ENCODE measurements at regions not wholly inside any gene's neighbourhood (a gene's known extent, or its start where the extent isn't known, plus 50 kb on each side); places are given as distances from the start of the nearest gene placed in this dataset.

DNA sequence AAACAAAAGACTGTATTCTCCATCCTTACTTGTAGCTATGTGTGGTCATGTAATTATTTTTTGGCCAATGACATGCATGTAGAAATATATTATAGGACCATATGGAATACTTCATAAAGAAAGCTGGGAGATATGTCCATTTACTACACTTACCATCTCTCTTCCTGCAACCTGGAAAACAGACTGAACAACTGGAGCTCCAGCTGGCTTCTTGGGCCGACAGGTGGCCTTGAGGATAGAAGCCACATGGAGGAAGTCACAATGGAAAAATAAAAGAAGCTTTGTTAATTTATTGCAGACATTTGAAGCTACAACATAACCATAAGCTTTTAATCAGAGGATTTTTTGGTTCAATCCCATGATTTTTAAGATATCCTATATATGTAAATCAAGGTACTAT is 167.9 kb upstream of the CBLB start:
- Histone ChIP-seq H3K36me3 (ENCODE audit: control insufficient read depth, insufficient read depth, low read length) (no peaks in the 10 kb centered on the region), H3K27ac (ENCODE audit: low read length) (no peak overlapping the region), H3K4me3 (ENCODE audit: low read length) (no peak overlapping the region), H3K9me3 (ENCODE audit: control insufficient read depth, low read depth, low read length) (no peaks in the 10 kb centered on the region), H3K4me1 (ENCODE audit: control insufficient read depth, insufficient read depth, low read length) (no peaks in the 10 kb centered on the region), H3K27me3 (ENCODE audit: control insufficient read depth, insufficient read depth, low read length) (no peaks in the 10 kb centered on the region)
- whole genome bisulfite sequencing (ENCODE audit: insufficient coverage, low lambda C conversion rate): no CpG with 5 or more reads among the region's 1 CpG
- no peak for DNase-seq

DNA sequence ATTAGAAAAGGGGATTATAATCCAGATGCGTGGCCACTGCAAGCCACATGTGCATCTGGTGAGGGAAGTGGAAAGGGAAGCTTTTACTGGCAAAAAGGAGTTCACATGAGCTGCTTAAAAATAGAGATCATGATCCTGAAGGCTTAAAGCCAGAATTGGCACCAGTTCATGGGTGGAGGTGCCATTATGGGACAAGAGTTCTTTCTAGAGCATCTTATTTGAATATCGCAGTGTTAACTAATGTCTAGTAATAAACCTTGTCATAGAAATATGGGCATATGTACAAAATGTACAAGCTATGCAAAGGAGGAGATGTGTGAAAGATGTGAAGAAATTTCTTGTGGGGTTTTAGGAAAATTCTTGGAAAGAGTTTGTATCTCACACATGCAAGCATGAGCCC is 178.4 kb upstream of the CBLB start:
- no CpG with 5 or more reads among the region's 2 CpGs for WGBS (ENCODE audit: insufficient coverage, low lambda C conversion rate)
- H3K27me3 ChIP-seq (ENCODE audit: control insufficient read depth, insufficient read depth, low read length): no peaks in the 10 kb centered on the region
- DNase-seq: no peak
- H3K36me3 ChIP-seq (ENCODE audit: control insufficient read depth, insufficient read depth, low read length): no peaks in the 10 kb centered on the region
- no peaks in the 10 kb centered on the region for H3K9me3 ChIP-seq (ENCODE audit: control insufficient read depth, low read depth, low read length)
- no peak overlapping the region for H3K27ac ChIP-seq (ENCODE audit: low read length)
- H3K4me3 ChIP-seq (ENCODE audit: low read length): no peak overlapping the region
- no peaks in the 10 kb centered on the region for H3K4me1 ChIP-seq (ENCODE audit: control insufficient read depth, insufficient read depth, low read length)

DNA sequence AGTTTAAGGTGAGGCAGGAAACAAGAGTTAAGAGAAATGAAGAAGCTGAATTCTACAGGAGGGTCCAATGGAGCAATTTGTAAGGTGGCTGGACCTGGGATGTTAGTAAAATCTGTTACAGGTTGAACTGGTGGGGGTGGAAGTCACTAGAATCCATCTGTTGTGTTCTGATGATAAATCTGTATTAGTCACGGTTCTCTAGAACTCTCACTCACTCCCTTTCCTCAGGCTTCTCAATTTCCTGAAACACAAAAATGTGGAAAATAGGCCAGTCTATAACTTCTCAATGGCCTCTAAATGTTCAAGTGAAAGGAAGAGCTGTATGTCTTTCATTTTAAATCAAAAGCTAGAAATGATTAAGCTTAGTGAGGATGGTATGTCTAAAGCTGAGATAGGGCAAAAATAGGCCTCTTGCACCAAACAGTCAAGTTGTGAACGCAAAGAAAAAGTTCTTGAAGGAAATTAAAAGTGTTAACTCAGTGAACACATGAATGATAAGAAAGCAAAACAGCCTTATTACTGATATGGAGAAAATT is 180.2 kb upstream of the CBLB start:
- H3K4me1 ChIP-seq (ENCODE audit: control insufficient read depth, insufficient read depth, low read length): no peaks in the 10 kb centered on the region
- no peak overlapping the region for H3K4me3 ChIP-seq (ENCODE audit: low read length)
- no peaks in the 10 kb centered on the region for H3K9me3 ChIP-seq (ENCODE audit: control insufficient read depth, low read depth, low read length)
- no peaks in the 10 kb centered on the region for H3K36me3 ChIP-seq (ENCODE audit: control insufficient read depth, insufficient read depth, low read length)
- 63% methylated on average over 1 of the region's 2 CpGs for WGBS (ENCODE audit: insufficient coverage, low lambda C conversion rate)
- H3K27me3 ChIP-seq (ENCODE audit: control insufficient read depth, insufficient read depth, low read length): no peaks in the 10 kb centered on the region
- no peak overlapping the region for H3K27ac ChIP-seq (ENCODE audit: low read length)
- no peak for DNase-seq

DNA sequence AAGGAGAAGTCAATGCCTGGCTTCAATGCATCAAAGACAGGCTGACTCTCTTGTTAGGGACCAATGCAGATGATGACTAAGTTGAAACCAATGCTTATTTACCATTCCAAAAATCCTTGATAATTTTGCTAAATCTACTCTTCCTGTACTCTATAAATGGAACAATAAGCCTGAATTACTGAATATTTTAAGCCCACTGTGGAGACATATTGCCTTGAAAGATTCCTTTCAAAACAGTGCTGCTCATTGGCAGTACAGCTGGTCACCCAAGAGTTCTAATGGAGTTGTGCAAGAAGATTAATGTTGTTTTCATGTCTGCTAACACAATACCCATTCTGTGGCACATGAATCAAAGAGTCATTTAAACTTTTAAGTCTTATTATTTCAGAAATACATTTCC is 181.0 kb upstream of the CBLB start:
- no peak overlapping the region for H3K27ac ChIP-seq (ENCODE audit: low read length)
- no peak for DNase-seq
- H3K4me3 ChIP-seq (ENCODE audit: low read length): no peak overlapping the region
- H3K36me3 ChIP-seq (ENCODE audit: control insufficient read depth, insufficient read depth, low read length): no peaks in the 10 kb centered on the region
- H3K9me3 ChIP-seq (ENCODE audit: control insufficient read depth, low read depth, low read length): no peaks in the 10 kb centered on the region
- no peaks in the 10 kb centered on the region for H3K27me3 ChIP-seq (ENCODE audit: control insufficient read depth, insufficient read depth, low read length)
- no peaks in the 10 kb centered on the region for H3K4me1 ChIP-seq (ENCODE audit: control insufficient read depth, insufficient read depth, low read length)

DNA sequence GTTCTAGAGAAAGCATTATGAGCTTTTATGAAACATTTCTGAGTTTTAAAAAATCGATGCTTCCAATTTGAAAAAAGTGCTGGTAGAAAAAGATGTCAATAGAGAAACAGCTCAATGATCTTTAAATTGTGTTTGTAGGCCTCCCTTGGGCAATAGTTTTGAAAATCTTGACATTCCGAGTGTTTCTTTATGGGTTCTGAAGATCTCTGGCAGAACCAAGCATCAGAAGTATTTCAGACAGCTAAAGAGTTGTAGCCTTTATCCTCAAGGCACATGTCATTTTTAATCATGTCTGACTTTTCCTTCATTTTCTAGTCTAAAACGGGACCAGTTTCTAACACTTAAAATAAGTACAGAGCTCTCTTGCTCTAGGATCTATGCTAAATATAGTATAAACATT is 188.1 kb upstream of the CBLB start:
- WGBS (ENCODE audit: insufficient coverage, low lambda C conversion rate): 100% methylated on average over 2 of the region's 3 CpGs
- Histone ChIP-seq H3K27me3 (ENCODE audit: control insufficient read depth, insufficient read depth, low read length) (no peaks in the 10 kb centered on the region), H3K27ac (ENCODE audit: low read length) (no peak overlapping the region), H3K9me3 (ENCODE audit: control insufficient read depth, low read depth, low read length) (no peaks in the 10 kb centered on the region), H3K4me1 (ENCODE audit: control insufficient read depth, insufficient read depth, low read length) (no peaks in the 10 kb centered on the region), H3K4me3 (ENCODE audit: low read length) (no peak overlapping the region), H3K36me3 (ENCODE audit: control insufficient read depth, insufficient read depth, low read length) (no peaks in the 10 kb centered on the region)
- no peak for DNase-seq

DNA sequence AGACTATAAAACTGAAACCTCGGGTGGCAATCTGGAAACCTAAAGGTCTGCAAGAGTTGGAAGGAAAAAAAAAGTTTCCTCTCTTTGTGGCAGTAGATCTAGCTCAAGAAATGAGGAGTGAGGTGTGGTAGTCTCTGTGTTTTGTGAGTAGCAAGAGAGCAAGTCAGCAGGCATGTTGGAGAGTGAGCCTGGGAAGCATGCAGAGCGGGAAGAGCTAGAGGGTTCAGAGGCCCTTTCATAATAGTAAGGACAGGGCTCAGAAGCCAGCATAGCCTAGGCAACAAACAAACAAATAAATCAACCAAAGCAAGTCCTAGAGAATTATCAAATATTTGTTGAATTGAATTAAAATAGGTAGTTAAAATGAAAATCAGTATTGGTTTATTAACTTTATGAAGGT is 189.7 kb upstream of the CBLB start:
- Histone ChIP-seq H3K27me3 (ENCODE audit: control insufficient read depth, insufficient read depth, low read length) (no peaks in the 10 kb centered on the region), H3K4me3 (ENCODE audit: low read length) (no peak overlapping the region), H3K4me1 (ENCODE audit: control insufficient read depth, insufficient read depth, low read length) (no peaks in the 10 kb centered on the region), H3K36me3 (ENCODE audit: control insufficient read depth, insufficient read depth, low read length) (no peaks in the 10 kb centered on the region), H3K9me3 (ENCODE audit: control insufficient read depth, low read depth, low read length) (no peaks in the 10 kb centered on the region), H3K27ac (ENCODE audit: low read length) (no peak overlapping the region)
- WGBS (ENCODE audit: insufficient coverage, low lambda C conversion rate): no CpG with 5 or more reads among the region's 2 CpGs
- DNase-seq: no peak

DNA sequence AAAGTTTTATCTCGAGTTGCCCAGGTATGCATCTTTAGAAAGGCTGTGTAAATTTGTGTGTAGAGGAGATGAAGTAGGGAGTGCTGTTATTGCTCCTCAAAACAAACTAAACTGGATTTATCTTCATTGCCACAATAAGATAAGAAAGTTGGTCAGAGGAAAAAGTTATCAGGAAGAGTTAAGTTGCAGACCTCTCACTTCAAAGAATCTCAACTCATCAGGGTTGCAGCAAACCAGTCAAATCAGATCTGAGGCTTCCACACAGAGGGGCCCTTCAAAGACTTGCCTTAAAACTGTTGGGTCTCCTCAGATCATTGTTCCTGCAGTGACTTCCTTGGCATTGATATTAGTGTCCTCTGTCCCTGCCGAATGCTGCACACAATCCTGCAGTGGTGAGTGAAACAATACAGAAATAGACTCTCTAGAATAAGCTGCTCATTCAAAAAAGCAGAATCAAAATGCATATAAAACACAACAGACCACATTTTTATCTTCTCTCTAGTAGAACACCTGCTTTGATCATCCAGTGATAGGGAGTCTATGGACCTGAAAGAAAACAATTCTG is 191.2 kb upstream of the CBLB start:
- H3K4me3 ChIP-seq (ENCODE audit: low read length): no peak overlapping the region
- no peak for DNase-seq
- no peaks in the 10 kb centered on the region for H3K27me3 ChIP-seq (ENCODE audit: control insufficient read depth, insufficient read depth, low read length)
- no peak overlapping the region for H3K27ac ChIP-seq (ENCODE audit: low read length)
- H3K36me3 ChIP-seq (ENCODE audit: control insufficient read depth, insufficient read depth, low read length): no peaks in the 10 kb centered on the region
- no peaks in the 10 kb centered on the region for H3K4me1 ChIP-seq (ENCODE audit: control insufficient read depth, insufficient read depth, low read length)
- peaks cover 3% of the 10 kb centered on the region for H3K9me3 ChIP-seq (ENCODE audit: control insufficient read depth, low read depth, low read length)
- WGBS (ENCODE audit: insufficient coverage, low lambda C conversion rate): 25% methylated on average over 1 of the region's 2 CpGs

DNA sequence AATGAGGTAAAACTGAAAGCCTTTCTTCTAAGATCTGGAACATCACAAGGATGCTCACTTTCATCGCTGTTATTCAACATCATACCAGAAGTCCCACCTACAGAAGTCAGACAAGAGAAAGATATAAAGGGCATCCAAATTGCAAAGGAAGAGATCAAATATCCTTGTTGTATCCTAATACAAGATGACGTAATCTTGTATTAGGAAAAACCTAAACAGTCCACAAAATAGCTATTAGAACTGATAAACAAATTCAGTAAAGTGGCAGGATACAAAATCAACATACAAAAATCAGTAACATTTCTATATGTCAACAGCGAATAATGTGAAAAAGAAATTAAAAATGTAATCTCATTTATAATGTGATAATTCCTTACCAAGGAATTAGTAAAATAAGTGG is 195.1 kb upstream of the CBLB start:
- Histone ChIP-seq H3K27ac (ENCODE audit: low read length) (no peak overlapping the region), H3K4me3 (ENCODE audit: low read length) (no peak overlapping the region), H3K27me3 (ENCODE audit: control insufficient read depth, insufficient read depth, low read length) (no peaks in the 10 kb centered on the region), H3K9me3 (ENCODE audit: control insufficient read depth, low read depth, low read length) (peaks cover 3% of the 10 kb centered on the region), H3K36me3 (ENCODE audit: control insufficient read depth, insufficient read depth, low read length) (no peaks in the 10 kb centered on the region), H3K4me1 (ENCODE audit: control insufficient read depth, insufficient read depth, low read length) (no peaks in the 10 kb centered on the region)
- no peak for DNase-seq
- 87% methylated on average over 2 of the region's 3 CpGs for WGBS (ENCODE audit: insufficient coverage, low lambda C conversion rate)

DNA sequence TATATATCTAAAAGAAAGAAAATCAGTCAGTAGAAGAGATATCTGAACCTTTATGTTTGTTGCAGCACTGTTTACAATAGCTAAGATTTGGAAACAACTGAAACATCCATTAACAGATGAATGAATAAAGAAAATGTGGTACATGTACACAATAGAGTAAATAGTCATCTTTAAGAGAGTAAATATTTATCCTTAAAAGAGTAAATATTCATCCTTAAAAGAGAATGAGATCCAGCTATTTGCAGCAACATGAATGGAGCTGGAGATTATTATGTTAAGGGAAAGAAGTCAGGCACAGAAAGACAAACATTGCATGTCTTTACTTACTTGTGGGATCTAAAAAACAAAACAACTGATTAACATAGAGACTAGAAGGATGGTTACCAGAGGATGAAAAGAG is 197.0 kb upstream of the CBLB start:
- Histone ChIP-seq H3K9me3 (ENCODE audit: control insufficient read depth, low read depth, low read length) (peaks cover 3% of the 10 kb centered on the region), H3K4me1 (ENCODE audit: control insufficient read depth, insufficient read depth, low read length) (no peaks in the 10 kb centered on the region), H3K4me3 (ENCODE audit: low read length) (no peak overlapping the region), H3K27ac (ENCODE audit: low read length) (no peak overlapping the region), H3K36me3 (ENCODE audit: control insufficient read depth, insufficient read depth, low read length) (no peaks in the 10 kb centered on the region), H3K27me3 (ENCODE audit: control insufficient read depth, insufficient read depth, low read length) (no peaks in the 10 kb centered on the region)
- no peak for DNase-seq

DNA sequence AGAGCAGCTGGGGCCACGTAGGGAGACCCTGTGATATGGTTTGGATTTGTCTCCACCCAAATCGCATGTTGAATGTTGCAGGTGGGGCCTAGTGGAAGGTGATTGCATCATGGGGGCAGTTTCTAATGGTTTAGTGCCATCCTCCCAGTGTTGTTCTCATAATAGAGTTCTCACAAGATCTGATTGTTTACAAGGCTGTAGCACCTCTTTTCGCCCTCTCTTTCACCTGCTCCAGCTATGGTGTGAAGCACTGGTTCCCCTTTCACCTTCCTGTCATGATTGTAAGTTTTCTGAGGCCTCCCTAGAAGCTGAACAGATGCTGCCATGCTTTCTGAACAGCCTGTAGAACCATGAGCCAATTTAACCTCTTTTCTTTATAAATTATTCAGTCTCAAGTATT is 198.9 kb upstream of the CBLB start:
- Histone ChIP-seq H3K36me3 (ENCODE audit: control insufficient read depth, insufficient read depth, low read length) (no peaks in the 10 kb centered on the region), H3K27me3 (ENCODE audit: control insufficient read depth, insufficient read depth, low read length) (no peaks in the 10 kb centered on the region), H3K27ac (ENCODE audit: low read length) (no peak overlapping the region), H3K4me1 (ENCODE audit: control insufficient read depth, insufficient read depth, low read length) (no peaks in the 10 kb centered on the region), H3K9me3 (ENCODE audit: control insufficient read depth, low read depth, low read length) (peaks cover 3% of the 10 kb centered on the region), H3K4me3 (ENCODE audit: low read length) (no peak overlapping the region)
- WGBS (ENCODE audit: insufficient coverage, low lambda C conversion rate): no CpG with 5 or more reads among the region's 3 CpGs
- DNase-seq: no peak

DNA sequence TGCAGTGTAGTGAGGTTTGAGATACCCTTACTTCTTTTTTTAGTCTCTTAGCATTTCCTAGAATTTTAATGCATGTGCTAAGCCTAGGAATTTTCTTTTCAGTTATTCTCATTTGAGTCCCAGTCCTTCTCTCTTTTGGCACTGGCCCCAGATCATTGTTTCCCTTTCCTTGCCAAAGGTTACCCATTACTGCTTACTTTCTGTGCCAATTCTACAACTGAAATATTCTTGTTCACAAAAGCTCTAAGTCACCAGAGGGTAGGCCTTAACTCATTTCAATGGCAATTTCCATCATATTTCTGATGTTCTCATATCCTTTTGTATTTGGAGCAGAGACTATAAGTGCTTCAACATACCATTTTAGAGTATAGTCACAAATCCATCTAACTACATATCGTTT is 199.6 kb upstream of the CBLB start:
- no peaks in the 10 kb centered on the region for H3K36me3 ChIP-seq (ENCODE audit: control insufficient read depth, insufficient read depth, low read length)
- no CpG with 5 or more reads among the region's 1 CpG for WGBS (ENCODE audit: insufficient coverage, low lambda C conversion rate)
- no peaks in the 10 kb centered on the region for H3K27me3 ChIP-seq (ENCODE audit: control insufficient read depth, insufficient read depth, low read length)
- no peaks in the 10 kb centered on the region for H3K4me1 ChIP-seq (ENCODE audit: control insufficient read depth, insufficient read depth, low read length)
- H3K4me3 ChIP-seq (ENCODE audit: low read length): no peak overlapping the region
- no peak overlapping the region for H3K27ac ChIP-seq (ENCODE audit: low read length)
- DNase-seq: no peak
- peaks cover 3% of the 10 kb centered on the region for H3K9me3 ChIP-seq (ENCODE audit: control insufficient read depth, low read depth, low read length)
